Right hindlimb (tissue), 1 donor: ENCODE measurements at regions not wholly inside any gene's neighbourhood (a gene's known extent, or its start where the extent isn't known, plus 50 kb on each side); places are given as distances from the start of the nearest gene placed in this dataset.
"Not testable (repeated sequence)": the region's sequence is repeated elsewhere in the genome, so short reads cannot be mapped to it uniquely, and the experiment has no call there.

Experiments used
- DNase-seq: peaks from one replicate; pipeline ENCODE4 v3.0.0-alpha.2; 2018

DNA sequence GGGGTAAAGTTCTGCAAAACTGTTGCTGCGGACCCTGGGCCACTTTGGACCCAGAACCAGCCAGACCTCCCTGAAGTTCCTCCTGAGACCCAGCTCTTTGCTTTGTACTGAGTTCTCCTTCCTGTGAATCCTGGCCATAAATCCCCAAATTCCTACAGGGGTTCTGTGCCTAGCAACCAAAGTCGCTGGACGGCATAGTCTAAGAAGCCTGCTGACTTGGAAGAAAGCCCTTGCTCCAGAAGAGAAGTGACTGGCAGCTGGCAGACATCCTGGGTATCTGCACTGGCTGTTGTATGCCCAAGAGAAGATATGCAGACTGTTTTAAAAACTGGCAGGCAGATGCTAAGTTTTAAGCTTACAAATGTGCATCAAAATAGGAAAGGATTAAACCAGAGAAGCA lies 99.9 kb upstream of the SLC24A4 start:
- DNase-seq, result no peak

DNA sequence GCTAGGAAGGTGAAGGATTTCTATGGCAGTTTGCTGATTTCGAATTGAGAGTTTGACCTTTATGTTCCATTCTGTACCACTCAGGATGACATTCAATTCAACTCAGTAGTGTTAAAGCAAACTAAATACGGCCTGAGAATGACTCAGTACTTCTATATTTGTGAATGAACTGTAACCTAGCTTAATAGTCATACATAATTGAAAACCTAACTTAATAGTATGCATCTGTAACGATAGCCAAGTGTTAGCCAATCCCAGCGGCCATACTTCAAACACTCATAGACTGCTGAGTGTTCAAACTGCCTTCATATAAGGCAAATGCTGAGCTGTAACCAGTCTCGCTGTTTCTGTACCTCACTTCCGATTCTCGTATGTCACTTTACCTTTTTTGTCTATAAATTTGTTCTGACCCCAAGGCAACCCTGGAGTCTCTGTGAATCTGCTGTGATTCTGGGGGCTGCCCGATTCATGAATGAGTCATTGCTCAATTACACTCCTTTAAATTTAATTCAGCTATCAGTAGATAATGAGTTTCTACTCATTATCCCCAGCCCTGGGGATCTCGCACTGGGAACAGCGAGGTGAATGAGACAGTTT lies 98.5 kb upstream of the SLC24A4 start:
- DNase-seq, result no peak

DNA sequence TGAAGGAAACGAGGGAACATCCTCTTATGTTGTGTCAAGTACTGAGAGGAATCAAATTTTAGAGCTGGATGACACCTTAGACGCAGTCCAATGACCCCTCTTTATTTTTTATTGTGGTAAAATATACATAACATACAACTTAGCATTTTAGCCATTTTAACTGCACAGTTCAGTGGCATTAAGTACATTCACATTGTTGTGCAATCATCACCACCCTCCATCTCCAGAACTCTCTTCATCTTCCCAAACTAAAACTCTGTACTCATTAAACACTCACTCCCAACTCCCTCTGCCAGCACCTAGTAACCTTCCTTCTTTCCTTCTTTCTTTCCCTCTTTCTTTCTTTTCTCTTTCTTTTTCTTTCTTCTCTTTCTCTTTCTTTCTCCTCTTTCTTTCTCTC lies 97.2 kb upstream of the SLC24A4 start:
- no peak for DNase-seq

DNA sequence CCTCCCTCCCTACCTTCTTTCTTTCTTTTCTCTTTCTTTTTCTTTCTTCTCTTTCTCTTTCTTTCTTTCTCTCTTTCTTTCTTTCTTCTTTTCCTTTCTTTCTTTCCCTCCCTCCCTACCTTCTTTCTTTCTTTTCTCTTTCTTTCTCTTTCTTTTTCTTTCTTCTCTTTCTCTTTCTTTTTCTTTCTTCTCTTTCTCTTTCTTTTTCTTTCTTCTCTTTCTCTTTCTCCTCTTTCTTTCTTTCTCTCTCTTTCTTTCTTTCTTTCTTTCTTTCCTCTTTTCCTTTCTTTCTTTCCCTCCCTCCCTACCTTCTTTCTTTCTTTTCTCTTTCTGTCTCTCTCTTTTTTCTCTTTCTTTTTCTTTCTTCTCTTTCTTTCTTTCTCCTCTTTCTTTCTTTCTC lies 96.8 kb upstream of the SLC24A4 start:
- not testable (repeated sequence) for DNase-seq

DNA sequence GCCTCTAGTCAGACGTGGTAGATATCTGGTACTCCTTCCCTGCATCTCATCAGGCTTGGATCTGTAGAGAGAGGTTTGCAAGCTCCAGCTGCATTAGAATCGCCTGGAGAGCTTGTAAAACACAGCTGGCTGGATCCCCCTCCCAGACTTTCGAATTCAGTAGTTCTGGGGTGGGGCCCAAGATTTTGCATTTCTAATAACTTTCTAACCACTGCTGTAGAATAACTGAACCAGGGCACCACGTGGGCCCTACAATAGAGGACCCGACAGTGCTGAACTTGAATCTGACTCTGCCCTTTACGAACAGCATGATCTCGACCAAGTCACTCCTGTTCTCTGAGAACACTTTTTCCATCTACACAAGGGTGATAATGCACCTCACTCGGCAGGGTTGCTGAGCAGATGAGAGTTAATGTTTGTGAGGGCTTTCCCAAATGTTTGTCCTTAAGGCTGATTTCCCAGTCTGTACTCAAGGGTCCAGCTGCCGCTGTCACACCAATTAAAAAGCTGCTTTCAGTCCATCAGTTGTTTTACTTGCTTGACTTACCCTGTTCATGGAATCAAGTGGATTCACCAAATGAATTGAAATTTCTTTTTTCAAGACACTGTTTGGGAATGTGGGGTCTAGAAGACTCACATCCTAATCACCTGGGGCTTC lies 86.6 kb upstream of the SLC24A4 start:
- no peak for DNase-seq

DNA sequence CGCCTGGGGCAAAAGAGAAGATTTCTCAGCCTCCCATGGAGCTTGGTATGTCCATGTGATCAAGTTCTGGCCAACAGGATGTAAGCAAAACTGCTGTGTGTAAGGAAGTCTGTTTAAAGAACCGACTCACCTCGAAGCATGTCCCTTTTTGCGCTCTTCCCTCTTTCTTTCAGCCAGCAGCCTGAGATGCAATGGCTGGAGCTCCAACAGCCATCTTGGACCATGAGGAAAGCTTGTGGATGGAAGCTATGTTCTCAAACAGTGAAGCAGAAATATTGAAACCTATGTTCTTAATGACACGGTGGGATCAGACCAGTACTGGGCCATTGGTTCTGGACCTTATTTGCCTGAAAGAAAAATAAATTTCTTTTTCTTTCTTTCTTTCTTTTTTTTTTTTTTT lies 82.3 kb upstream of the SLC24A4 start:
- DNase-seq, result no peak

DNA sequence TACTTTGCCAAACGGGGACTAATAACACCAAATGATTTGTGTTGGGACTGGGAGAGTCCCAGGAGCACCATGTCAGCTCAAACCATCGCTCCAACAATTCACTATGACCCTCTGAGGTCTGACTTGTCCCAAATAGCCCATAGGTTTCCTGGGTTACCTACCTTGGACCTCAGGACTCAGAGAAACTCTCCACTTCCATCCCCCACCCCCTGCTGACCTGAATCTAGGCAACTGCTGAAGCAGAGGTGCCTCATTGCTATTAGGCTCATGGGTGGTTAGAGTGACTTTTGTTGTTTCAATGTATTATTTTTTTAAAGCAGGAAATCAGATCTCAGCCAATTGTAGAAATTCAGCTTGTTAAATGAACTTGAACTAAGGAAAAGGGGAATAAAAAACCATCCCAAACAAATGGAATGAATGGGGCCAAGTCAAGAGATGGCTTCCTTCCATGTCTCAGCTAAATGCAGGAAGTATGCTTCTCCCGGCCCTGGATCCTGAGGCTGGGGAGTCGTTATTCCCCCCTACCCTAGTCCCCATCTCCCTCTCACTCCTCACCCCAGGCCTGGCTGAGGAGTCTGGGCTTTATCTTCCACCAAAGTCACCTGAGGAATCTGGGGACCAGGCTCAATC lies 80.9 kb upstream of the SLC24A4 start:
- DNase-seq, result no peak

DNA sequence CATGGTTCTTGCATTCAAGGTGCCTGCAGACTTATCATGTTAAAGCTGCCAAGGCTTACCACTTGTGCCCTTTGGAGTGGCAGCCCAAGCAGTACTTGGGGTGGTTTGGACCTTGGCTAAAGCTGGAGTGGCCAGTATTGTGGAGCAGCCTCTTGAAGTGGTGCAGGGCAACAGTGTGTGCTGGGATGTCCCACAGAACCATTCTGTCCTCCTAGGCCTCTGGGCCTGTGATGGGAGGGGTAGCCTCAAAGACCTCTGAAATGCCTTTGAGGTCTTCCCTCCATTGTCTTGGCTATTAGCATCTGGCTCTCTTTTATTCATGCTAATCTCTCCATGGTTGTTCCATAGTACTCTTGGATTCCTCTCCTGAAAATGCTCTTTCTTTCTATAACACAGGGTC lies 78.2 kb upstream of the SLC24A4 start:
- no peak for DNase-seq

DNA sequence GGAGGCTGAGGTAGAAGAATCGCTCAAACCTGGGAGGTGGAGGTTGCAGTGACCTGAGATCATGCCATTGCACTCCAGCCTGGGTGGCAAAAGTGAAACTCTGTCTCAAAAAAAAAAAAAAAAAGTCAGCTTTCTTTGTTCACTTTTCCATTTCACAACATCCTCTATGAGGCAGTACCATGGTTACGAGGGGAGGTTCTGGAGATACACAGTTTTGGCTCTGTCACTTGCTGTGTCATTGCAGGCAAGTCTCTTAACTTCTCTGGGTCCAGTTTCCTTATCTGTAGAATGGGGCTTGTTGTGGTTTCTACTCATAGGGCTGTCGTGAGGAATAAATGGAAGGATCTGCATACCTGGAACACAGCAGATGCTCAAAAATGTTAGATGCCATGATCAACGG lies 75.6 kb upstream of the SLC24A4 start:
- no peak for DNase-seq

DNA sequence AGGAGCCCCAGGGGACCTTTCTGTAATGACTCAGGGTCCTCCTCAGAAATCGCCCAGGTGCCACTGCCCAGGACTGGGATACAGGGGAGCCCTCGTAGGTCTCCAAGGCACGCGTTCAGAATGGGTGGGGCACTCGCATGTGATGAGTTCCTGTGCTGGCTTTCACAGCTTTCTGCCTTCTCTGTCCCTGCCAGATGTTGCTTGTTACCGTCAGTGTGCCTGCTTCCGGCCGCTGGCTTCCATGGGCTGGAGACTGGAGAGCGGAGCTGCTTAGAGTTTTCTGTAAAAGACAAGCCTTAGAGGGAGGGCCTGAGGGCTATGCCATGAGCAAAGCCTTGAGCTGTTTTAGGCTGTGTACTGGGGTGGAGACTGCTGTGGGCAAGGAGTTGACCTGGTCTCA lies 75.0 kb upstream of the SLC24A4 start:
- no peak for DNase-seq

DNA sequence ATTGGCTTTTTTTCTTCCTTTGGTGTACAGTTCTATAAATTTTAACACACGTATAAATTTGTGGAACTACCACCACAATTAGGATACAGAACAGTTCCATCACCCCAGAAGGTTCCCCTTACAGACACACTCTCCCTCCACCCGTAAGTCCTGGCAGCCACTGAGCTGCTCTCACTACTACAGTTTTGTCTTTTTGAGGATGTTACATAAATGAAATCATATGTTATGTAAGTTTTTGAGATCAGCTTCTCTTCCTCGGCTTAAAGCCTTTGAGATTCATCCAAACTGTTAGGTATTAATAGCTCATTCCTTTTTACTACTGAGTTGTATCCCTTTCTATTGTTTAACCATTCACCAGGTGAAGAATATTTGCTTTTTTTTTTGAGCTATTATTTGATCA lies 74.3 kb upstream of the SLC24A4 start:
- peak; percentile 54 for DNase-seq

DNA sequence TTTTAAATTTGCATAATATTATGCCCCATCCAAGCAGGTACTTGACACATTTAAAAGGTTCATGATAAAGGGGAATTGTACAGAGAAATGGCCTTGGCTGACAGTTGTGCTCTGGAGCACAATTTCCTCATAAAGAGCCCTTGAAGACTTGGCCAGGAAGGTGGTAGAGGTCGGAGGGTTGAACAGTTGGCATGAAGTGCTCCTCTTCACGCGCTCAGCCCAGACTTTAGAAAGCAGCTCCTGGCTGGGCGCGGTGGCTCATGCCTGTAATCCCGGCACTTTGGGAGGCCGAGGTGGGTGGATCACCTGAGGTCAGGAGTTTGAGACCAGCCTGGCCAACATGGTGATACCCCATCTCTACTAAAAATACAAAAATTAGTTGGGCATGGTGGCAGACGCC lies 72.6 kb upstream of the SLC24A4 start:
- DNase-seq, result not testable (repeated sequence)

DNA sequence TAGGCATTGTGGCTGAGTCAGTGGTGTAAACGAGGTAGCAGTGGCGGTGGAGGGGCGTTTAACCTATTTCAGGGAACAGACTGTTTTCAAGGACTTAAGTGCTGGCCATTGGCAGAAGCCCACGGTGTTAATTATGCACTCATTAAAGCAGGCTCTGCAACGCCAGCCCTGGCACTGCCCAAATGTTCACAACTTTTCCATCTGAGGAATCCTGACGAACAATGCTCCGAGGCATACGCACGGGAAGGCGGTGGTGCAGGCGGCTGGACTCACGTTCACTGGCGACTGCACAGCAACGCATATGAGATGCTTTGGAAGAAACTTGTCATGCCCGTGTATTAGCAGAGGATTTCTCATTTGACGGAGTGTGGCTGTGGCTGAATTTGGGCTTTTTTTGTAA lies 70.6 kb upstream of the SLC24A4 start:
- peak; percentile 49 for DNase-seq

DNA sequence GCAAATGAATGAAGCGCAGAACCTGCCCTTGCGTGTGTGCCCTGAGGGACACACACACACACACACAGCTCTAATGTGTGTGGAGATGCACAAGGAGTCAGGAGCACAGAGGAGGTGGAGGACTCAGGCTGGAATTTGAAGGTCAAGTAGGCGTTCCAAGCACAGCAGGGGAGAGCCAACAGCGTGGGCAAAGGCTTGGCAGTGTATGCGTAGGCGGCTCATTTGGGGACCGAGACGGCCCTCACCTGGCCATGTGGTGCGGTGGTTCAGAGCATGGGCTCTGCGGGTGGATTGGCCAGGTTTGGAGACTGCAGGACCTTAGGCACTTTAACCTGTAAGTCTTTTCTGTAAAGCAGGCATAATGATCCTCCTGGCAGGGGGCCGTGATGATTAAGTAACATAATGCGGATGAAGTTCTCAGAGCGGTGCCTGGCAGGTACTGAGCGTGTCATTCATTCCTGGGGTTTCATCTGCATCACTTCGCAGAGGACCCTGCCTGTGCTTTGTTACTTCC lies 69.5 kb upstream of the SLC24A4 start:
- no peak for DNase-seq

DNA sequence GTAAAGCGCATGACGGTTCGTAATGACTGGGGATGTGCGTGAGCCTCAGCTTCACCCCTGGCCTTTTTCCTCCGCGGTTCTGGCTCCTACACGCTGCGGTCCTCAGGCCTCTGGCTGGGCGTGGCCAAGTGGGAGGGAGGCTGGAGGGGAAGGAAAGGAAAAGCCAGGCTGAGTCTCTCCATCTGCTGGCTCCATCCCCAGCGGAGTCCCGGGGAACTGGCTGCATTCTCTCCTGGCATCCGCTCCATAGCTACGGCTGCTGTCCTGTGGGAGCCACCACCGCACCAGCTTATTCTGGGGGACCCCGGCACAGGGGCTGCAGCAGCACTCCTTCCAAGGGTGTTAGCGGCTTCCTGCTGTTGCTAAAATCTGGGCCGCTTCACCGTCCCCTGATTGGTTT lies 68.2 kb upstream of the SLC24A4 start:
- peak; percentile 88 for DNase-seq

DNA sequence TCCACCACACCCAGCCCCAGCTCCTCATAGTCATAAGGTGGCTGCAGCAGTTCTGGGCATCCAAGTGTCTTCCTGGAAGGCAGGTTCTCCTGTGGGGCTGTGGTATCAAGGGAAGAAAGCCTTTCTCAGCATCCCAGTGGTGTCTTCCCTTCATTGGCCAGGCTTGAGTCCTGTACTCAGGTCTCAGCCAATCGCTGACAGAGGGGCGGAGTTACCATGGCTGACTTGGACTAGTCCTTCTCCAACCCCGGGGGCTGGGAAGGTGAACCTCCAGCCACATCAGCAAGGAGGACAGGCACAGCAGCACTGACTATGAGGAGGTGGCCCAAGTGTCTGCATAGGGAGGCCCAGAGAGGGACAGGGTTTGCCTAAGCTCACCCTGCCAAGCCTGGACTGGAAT lies 64.0 kb upstream of the SLC24A4 start:
- no peak for DNase-seq

DNA sequence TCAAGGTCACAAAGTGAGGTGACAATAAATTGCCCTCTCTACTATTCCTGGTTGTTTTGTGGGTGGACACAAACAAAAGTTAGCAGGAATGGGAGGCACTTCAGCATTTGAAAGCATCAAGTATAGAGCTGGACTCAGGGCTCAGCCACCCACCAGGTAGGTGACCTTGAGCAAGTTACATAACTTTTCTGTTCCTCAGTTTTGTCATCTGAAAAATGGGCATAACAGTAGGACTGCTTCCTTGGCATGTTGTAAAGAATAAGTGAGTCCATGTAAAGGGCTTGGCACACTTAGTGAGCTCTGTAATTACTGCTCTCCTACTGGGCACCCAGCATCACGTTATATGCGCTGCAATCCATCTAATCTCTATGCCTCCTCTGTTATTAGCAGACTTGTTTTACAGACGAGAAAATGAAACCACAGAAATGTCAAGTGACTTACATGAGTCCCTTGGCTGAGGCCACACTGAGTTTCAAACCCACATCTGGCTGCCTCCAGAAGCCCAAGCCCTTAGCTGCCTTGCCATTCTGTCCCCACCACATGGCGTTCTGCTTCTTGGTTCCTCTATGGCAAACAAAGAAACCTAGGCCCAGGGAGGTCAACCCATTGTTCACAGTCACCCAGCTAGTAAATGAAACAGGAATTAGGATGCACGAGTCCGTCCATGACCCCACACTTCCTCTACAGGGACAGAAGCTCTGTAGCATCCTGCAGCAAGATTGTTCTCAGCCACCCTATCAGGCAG lies 63.2 kb upstream of the SLC24A4 start:
- DNase-seq, result no peak

DNA sequence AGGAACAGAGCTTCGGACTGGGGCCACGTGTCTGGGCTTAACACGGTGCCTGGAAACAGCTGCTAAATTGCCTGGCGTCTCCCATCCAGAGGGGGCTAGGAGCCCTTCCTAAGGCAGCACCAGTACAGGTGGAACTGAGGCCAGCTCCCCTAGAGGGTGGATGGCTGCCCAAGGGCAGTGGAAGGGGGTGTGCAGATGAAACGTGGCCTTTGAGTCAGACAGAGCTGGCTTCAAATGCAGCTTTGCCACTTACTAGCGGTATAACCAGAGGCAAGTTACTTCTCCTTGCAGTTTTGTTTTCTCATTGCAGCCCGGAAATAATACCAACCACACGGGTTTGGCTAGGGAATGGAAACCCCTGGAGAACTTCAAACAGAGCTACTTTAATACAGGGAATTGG lies 59.3 kb upstream of the SLC24A4 start:
- DNase-seq, result peak; percentile 46

DNA sequence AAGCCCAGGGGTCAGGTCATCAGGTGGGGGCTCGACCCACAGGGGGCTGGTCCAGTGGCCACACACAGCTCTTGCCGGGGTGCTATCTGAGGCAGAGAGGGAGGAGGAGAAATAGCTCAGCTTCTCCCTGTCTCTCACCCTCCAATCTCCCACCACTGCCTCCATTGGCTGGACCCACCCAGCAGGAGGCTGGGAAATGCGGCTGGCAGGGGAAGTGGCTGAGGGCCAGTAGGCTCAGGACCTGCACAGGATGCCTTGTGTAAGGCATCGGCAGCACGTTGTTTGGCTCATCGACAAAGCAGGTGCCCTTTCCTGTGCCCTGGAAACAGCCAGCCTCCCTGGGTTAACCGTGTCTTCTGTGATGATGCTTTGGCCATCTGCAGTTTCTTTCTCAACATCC lies 58.8 kb upstream of the SLC24A4 start:
- DNase-seq, result no peak

DNA sequence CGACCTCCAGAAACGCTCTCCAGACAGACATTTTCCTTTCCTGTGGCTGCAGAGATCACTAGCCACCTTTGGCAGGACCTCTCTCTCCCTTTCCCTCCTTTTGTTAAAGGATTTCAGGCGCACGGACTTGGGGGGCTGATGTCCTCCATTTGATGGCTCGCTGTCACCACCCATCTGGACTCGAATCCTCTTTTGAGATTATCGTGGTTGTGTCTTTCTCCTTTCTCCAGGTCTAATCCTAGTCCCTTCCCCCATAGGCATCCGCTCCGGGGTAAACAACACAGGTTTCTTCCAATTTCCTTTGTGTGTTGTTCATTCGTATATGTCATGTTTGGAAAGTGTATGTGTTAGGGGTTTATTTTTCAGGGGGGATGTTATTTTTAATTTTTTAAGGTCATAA lies 56.7 kb upstream of the SLC24A4 start:
- no peak for DNase-seq
